ENCODE measurements at regions not wholly inside any gene's neighbourhood (a gene's known extent, or its start where the extent isn't known, plus 50 kb on each side); places are given as distances from the start of the nearest gene placed in this dataset.
A peak's percentile ranks its signal among the peaks of the same experiment; 100 is the strongest.
"Not testable (repeated sequence)": the region's sequence is repeated elsewhere in the genome, so short reads cannot be mapped to it uniquely, and the experiment has no call there.

DNA sequence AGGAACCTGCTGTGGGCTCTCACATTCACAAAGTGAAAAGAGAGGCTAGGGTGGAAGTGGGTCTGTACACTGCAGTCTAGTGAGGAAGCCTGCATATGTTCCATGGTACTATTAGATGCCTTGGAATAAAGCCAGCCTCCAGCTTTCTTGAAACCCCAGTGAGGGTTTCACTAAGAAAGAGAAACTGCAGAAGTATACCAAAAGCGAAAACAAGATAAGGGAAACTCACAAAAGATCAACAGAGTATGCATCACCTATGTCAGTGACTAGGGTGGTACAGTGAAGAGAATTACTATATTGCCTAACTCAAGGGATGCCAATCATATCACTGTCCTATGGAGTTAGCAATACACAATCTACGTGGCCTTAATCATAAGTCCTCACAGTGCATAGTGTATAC is 212.5 kb upstream of the GADL1 start:
- Histone ChIP-seq H4K20me1 (ENCODE audit: insufficient read depth) (no peaks in the 10 kb centered on the region), H3K9me2 (ENCODE audit: insufficient read depth) (no peaks in the 10 kb centered on the region), H3K79me2 (ENCODE audit: insufficient read depth) (no peaks in the 10 kb centered on the region), H3K36me3 (ENCODE audit: low read depth) (no peaks in the 10 kb centered on the region), H3K27me3 (replicated peaks; ENCODE audit: insufficient read depth) (no peaks in the 10 kb centered on the region), H3K4me2 (ENCODE audit: unreplicated experiment) (no peak overlapping the region), H2AFZ (no peak overlapping the region), H3K27ac (peak overlapping the region; percentile 78; the same call in 1 of the 2 replicates), H3K9ac (no peak overlapping the region), H3K9me3 (ENCODE audit: low read depth) (no peaks in the 10 kb centered on the region), H3K4me1 (ENCODE audit: insufficient read depth) (peaks cover 30% of the 10 kb centered on the region), H3F3A (ENCODE audit: insufficient read depth) (peaks cover 26% of the 10 kb centered on the region), H3K4me3 (no peak overlapping the region)
- in situ Hi-C loops (cut with MboI), result no loop called here
- peak; percentile 16 for DNase-seq
- no peak for TF ChIP-seq EZH2phosphoT487 (IDR thresholded peaks at IDR 0.05; ENCODE audit: insufficient read depth, low read depth)
- no peak for TF ChIP-seq EZH2 (IDR thresholded peaks at IDR 0.05; ENCODE audit: insufficient read depth, poor library complexity, severe bottlenecking)
- 93 to 98% methylated on average over 2 of the region's 2 CpGs for WGBS, 2 experiments (ENCODE audit: low coverage in 1 of 2, low lambda C conversion rate in 2 of 2, missing lambda C conversion rate in 2 of 2)

DNA sequence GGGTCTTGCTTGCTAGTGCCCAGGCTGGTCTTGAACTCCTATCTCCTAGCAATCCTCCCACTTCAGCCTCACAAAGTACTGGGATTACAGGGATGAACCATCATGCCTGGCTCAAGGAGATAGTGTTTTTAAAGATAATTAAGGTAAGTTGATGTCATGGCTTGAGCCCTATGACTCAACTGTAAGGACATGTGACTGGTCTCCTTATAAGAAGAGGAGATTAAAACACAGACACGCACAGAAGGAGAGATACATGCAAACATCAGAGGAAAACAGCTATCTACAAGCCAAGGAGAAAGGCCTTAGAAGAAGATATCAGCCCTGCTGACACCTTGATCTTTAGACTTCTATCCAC is 220.4 kb upstream of the GADL1 start:
- Histone ChIP-seq H3K27ac (no peak overlapping the region), H3F3A (ENCODE audit: insufficient read depth) (peaks cover 13% of the 10 kb centered on the region), H3K9me3 (ENCODE audit: low read depth) (no peaks in the 10 kb centered on the region), H3K4me3 (no peak overlapping the region), H4K20me1 (ENCODE audit: insufficient read depth) (no peaks in the 10 kb centered on the region), H2AFZ (no peak overlapping the region), H3K9me2 (ENCODE audit: insufficient read depth) (no peaks in the 10 kb centered on the region), H3K9ac (no peak overlapping the region), H3K79me2 (ENCODE audit: insufficient read depth) (no peaks in the 10 kb centered on the region), H3K4me1 (ENCODE audit: insufficient read depth) (no peaks in the 10 kb centered on the region), H3K36me3 (ENCODE audit: low read depth) (no peaks in the 10 kb centered on the region), H3K27me3 (replicated peaks; ENCODE audit: insufficient read depth) (no peaks in the 10 kb centered on the region), H3K4me2 (ENCODE audit: unreplicated experiment) (no peak overlapping the region)
- TF ChIP-seq EZH2phosphoT487 (IDR thresholded peaks at IDR 0.05; ENCODE audit: insufficient read depth, low read depth) (no peak), EZH2 (IDR thresholded peaks at IDR 0.05; ENCODE audit: insufficient read depth, poor library complexity, severe bottlenecking) (no peak)
- 94 to 95% methylated on average over 1 of the region's 1 CpG for WGBS, 2 experiments (ENCODE audit: low coverage in 1 of 2, low lambda C conversion rate in 2 of 2, missing lambda C conversion rate in 2 of 2)
- in situ Hi-C loops (cut with MboI), result no loop called here
- peak; percentile 16 for DNase-seq

DNA sequence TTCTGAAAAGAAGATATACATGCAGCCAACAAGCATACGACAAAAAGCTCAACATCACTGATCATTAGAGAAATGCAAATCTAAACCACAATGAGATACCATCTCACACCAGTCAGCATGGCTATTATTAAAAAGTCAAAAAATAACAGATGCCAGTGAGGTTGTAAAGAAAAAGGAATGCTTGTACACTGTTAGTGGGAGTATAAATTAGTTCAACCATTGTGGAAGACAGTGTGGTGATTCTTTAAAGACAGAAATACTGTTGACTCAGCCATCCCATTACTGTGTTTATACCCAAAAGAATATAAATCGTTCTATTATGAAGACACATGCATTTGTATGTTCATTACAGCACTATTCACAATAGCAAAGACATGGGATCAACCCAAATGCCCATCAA is 221.1 kb upstream of the GADL1 start:
- H3K4me1 ChIP-seq (ENCODE audit: insufficient read depth); H3K9ac ChIP-seq; H3K79me2 ChIP-seq (ENCODE audit: insufficient read depth); DNase-seq; in situ Hi-C loops (cut with MboI); H2AFZ ChIP-seq; H3K4me3 ChIP-seq; H3K27me3 ChIP-seq (replicated peaks; ENCODE audit: insufficient read depth); H3K9me2 ChIP-seq (ENCODE audit: insufficient read depth); H4K20me1 ChIP-seq (ENCODE audit: insufficient read depth); H3K9me3 ChIP-seq (ENCODE audit: low read depth); H3K36me3 ChIP-seq (ENCODE audit: low read depth); H3K27ac ChIP-seq; H3K4me2 ChIP-seq (ENCODE audit: unreplicated experiment): not testable (repeated sequence)
- peaks cover 13% of the 10 kb centered on the region for H3F3A ChIP-seq (ENCODE audit: insufficient read depth)
- 63 to 68% methylated on average over 2 of the region's 2 CpGs for WGBS, 2 experiments (ENCODE audit: low coverage in 1 of 2, low lambda C conversion rate in 2 of 2, missing lambda C conversion rate in 2 of 2)

DNA sequence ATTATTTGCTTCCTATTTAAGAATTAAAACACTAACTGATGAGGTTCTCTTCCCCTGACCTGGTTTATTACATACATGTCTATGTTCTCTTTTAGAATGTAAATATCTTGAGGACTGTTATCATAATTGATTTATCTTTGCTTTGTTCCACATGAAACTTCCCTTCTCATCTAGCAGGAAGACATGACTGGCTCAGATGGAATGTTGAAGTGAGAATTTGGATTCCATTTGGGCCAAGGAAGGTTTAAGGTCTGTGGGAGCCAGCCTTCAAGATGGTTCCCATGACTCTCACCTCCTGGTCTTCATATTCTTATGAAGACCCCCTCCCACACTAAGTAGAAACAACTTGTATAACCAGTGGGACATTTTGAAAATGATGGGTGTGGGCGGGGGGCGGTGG is 222.2 kb upstream of the GADL1 start:
- Histone ChIP-seq H3K36me3 (ENCODE audit: low read depth) (no peaks in the 10 kb centered on the region), H3K27me3 (replicated peaks; ENCODE audit: insufficient read depth) (no peaks in the 10 kb centered on the region), H3K9me2 (ENCODE audit: insufficient read depth) (no peaks in the 10 kb centered on the region), H2AFZ (no peak overlapping the region), H3K4me1 (ENCODE audit: insufficient read depth) (no peaks in the 10 kb centered on the region), H4K20me1 (ENCODE audit: insufficient read depth) (no peaks in the 10 kb centered on the region), H3F3A (ENCODE audit: insufficient read depth) (peaks cover 13% of the 10 kb centered on the region), H3K9me3 (ENCODE audit: low read depth) (no peaks in the 10 kb centered on the region), H3K4me3 (no peak overlapping the region), H3K9ac (no peak overlapping the region), H3K4me2 (ENCODE audit: unreplicated experiment) (no peak overlapping the region), H3K27ac (no peak overlapping the region), H3K79me2 (ENCODE audit: insufficient read depth) (no peaks in the 10 kb centered on the region)
- in situ Hi-C loops (cut with MboI), result no loop called here
- TF ChIP-seq EZH2phosphoT487 (IDR thresholded peaks at IDR 0.05; ENCODE audit: insufficient read depth, low read depth) (no peak), EZH2 (IDR thresholded peaks at IDR 0.05; ENCODE audit: insufficient read depth, poor library complexity, severe bottlenecking) (no peak)
- DNase-seq, result no peak
- WGBS, 2 experiments (ENCODE audit: low coverage in 1 of 2, low lambda C conversion rate in 2 of 2, missing lambda C conversion rate in 2 of 2), result 93 to 100% methylated on average over 2 of the region's 2 CpGs

DNA sequence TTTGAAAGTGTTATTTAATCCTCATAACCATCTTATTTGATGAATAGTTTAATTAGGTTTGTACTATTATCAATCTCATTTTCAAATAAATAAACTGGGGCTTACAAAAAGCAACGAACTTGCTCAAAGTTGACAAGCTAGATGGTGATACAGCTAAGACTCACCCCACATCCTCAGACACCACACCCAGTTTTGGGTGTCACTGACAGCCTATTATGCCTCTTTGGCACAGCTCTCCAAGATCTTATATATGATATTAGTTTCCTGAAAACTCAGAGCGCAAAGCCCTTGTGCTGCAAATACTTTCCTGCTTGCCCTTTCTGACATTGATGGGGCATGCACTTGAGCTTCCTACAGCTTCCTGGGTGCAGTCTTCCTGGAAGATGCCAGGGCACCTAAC is 223.4 kb upstream of the GADL1 start:
- no peak overlapping the region for H3K9ac ChIP-seq
- no peak overlapping the region for H3K4me3 ChIP-seq
- H3K36me3 ChIP-seq (ENCODE audit: low read depth), result no peaks in the 10 kb centered on the region
- no peaks in the 10 kb centered on the region for H3K27me3 ChIP-seq (replicated peaks; ENCODE audit: insufficient read depth)
- 88 to 100% methylated on average over 2 of the region's 2 CpGs for whole genome bisulfite sequencing, 2 experiments (ENCODE audit: low coverage in 1 of 2, low lambda C conversion rate in 2 of 2, missing lambda C conversion rate in 2 of 2)
- no peak overlapping the region for H3K27ac ChIP-seq
- no peak overlapping the region for H2AFZ ChIP-seq
- TF ChIP-seq EZH2 (IDR thresholded peaks at IDR 0.05; ENCODE audit: insufficient read depth, poor library complexity, severe bottlenecking) (no peak), EZH2phosphoT487 (IDR thresholded peaks at IDR 0.05; ENCODE audit: insufficient read depth, low read depth) (no peak)
- peaks cover 13% of the 10 kb centered on the region for H3F3A ChIP-seq (ENCODE audit: insufficient read depth)
- no peaks in the 10 kb centered on the region for H3K9me2 ChIP-seq (ENCODE audit: insufficient read depth)
- H3K79me2 ChIP-seq (ENCODE audit: insufficient read depth), result no peaks in the 10 kb centered on the region
- H3K4me2 ChIP-seq (ENCODE audit: unreplicated experiment), result no peak overlapping the region
- DNase-seq, result no peak
- no peaks in the 10 kb centered on the region for H3K4me1 ChIP-seq (ENCODE audit: insufficient read depth)
- in situ Hi-C loops (cut with MboI), result no loop called here
- H4K20me1 ChIP-seq (ENCODE audit: insufficient read depth), result no peaks in the 10 kb centered on the region
- no peaks in the 10 kb centered on the region for H3K9me3 ChIP-seq (ENCODE audit: low read depth)

All from GM23248 (cell line).